H1 (cell line): ENCODE measurements at regions not wholly inside any gene's neighbourhood (a gene's known extent, or its start where the extent isn't known, plus 50 kb on each side); places are given as distances from the start of the nearest gene placed in this dataset.

Experiments used
- BRCA1 ChIP-seq: IDR thresholded peaks from 2 replicates; pipeline ENCODE4 v1.6.1; 2012; ENCODE audit warnings: low read depth, low read length, improper control_type of control experiment
- CEBPB ChIP-seq: IDR thresholded peaks from 2 replicates; pipeline ENCODE4 v1.6.1; 2012; ENCODE audit warnings: low read depth, low read length
- CHD7 ChIP-seq: fragments of 300-600 bp; sonication (generic); IDR thresholded peaks from 2 replicates; pipeline ENCODE4 v1.7.1; 2012; ENCODE audit warnings: low read length, moderate library complexity, mild to moderate bottlenecking, inconsistent platforms; ENCODE audit not compliant: insufficient replicate concordance
- EZH2 ChIP-seq: fragments of 200-600 bp; sonication (generic); IDR thresholded peaks from 2 replicates; pipeline ENCODE4 v1.7.1; 2012; ENCODE audit warnings: low read depth, mild to moderate bottlenecking, moderate library complexity, low read length, inconsistent platforms; ENCODE audit not compliant: severe bottlenecking
- KDM4A ChIP-seq: IDR thresholded peaks from one replicate; pipeline ENCODE4 v1.7.1; 2012; ENCODE audit warnings: low read depth, mild to moderate bottlenecking, moderate library complexity, low read length, inconsistent platforms; ENCODE audit not compliant: severe bottlenecking
- RAD21 ChIP-seq, 2 experiments: IDR thresholded peaks in 1 of 2; conservative IDR thresholded peaks in 1 of 2; 2 replicates each; pipeline ENCODE4 v1.6.1; 2011; ENCODE audit warnings: low read depth in 2 of 2, low read length in 2 of 2, improper control_type of control experiment in 1 of 2, inconsistent platforms in 1 of 2, mild to moderate bottlenecking in 1 of 2, moderate library complexity in 1 of 2
- RNF2 ChIP-seq: fragments of 200-900, 300-1000 bp; sonication (generic); IDR thresholded peaks from 2 replicates; pipeline ENCODE4 v1.7.1; 2016; ENCODE audit warnings: borderline replicate concordance, low read depth, mild to moderate bottlenecking, antibody characterized with exemption, low read length; ENCODE audit not compliant: poor library complexity, severe bottlenecking; ENCODE audit errors: missing control alignments
- SIRT6 ChIP-seq: IDR thresholded peaks from one replicate; pipeline ENCODE4 v1.7.1; 2012; ENCODE audit warnings: low read length, inconsistent platforms
- TF ChIP-seq, protein P1 (sequence below): IDR thresholded peaks from 2 replicates; pipeline ENCODE4 v1.6.1; 2012; ENCODE audit warnings: inconsistent platforms

GRCh38 chr10:8321990-8322389 lies 267.5 kb downstream of the GATA3 start (continued):
- no peak for TF ChIP-seq CHD7
- no peak for TF ChIP-seq BRCA1
- no peak for TF ChIP-seq RNF2
- TF ChIP-seq SIRT6, result no peak
- TF ChIP-seq, protein P1, sequence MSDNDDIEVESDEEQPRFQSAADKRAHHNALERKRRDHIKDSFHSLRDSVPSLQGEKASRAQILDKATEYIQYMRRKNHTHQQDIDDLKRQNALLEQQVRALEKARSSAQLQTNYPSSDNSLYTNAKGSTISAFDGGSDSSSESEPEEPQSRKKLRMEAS, result no peak
- no peak for TF ChIP-seq RAD21 (IDR thresholded peaks at IDR 0.05 in 1 of 2, conservative IDR thresholded peaks at IDR 0.05 in 1 of 2; ENCODE audit: low read depth in 2 of 2, low read length in 2 of 2)
- TF ChIP-seq EZH2, result no peak
- TF ChIP-seq CEBPB, result no peak
- no peak for TF ChIP-seq KDM4A
